ENCODE measurements at regions not wholly inside any gene's neighbourhood (a gene's known extent, or its start where the extent isn't known, plus 50 kb on each side); places are given as distances from the start of the nearest gene placed in this dataset.

DNA sequence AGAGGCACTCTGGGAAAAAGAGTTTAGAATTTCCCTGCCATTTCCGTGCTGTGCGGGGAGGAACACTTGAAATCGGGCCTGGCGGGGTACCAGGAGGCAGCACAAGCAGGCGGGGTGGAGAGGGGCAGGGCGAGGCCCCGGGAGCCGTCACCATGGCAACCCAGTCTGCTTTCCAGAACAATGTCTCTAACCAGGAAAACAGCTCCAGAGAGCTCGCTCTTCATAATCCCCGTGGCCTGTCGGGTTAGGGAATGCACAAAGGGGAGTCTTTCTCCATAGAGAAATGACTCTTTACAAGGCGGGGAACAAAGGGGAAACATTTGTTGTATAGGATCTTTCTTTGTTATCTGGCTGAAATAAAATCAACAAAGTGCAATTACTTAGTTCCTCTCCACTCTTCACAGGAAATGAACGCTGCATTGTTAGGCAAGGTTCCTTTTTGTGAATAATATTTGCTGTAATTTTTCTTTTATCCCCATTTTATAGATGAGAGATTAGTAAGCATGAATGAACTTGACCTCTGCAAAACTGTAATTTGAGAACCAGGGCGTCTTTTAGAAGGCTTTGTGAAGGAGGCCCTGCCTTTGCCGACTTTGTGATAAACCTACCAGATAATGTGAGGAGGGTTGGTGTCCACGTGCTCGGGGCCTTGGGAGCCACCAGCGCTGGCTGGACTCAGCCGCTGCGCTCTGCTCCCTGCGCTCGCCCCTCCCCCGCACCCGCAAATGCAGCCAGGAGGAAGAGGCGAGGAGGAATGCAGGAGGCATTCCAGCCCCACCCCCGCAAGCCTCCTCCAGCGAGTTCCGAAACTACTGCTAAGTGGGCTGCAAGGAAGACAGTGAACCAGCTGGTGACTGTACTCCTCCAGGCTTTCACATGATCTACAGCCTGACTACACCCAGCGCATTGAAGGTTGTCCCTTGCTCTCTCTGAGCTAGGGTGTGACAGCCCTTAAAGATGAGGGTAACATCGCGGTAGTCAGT is 105.2 kb upstream of the ATF7IP start:
- Histone ChIP-seq H4K5ac (ENCODE audit: insufficient read length, low read depth, low read length) (peak overlapping the region; percentile 72), H3K56ac (ENCODE audit: insufficient read length, low read depth, low read length) (no peak overlapping the region), H3K27ac (ENCODE audit: insufficient read length, low read depth, low read length) (peak overlapping the region; percentile 74), H3K18ac (ENCODE audit: insufficient read length, low read depth, low read length) (peak overlapping the region; percentile 95), H3K27me3 (ENCODE audit: insufficient read depth, low read length) (no peaks in the 10 kb centered on the region), H3K23ac (ENCODE audit: insufficient read length, low read depth, low read length) (no peak overlapping the region), H3K14ac (ENCODE audit: insufficient read depth, low read length) (peak overlapping the region; percentile 87; the same call in 1 of the 2 replicates), H2BK5ac (ENCODE audit: insufficient read length, low read length) (peak overlapping the region; percentile 10), H3K9ac (ENCODE audit: extremely low read depth, insufficient read length, low read length) (peak overlapping the region; percentile 57), H3T11ph (ENCODE audit: low read length) (peak overlapping the region; percentile 91), H4K91ac (ENCODE audit: insufficient read length, low read depth, low read length) (peak overlapping the region; percentile 0), H2AK5ac (ENCODE audit: insufficient read length, low read length) (peak overlapping the region; percentile 14), H2AFZ (ENCODE audit: low read length) (no peak overlapping the region), H3K23me2 (ENCODE audit: insufficient read length, low read depth, low read length, poor library complexity, severe bottlenecking) (no peaks in the 10 kb centered on the region), H3K79me1 (ENCODE audit: insufficient read depth, low read depth, low read length, poor library complexity, severe bottlenecking) (no peaks in the 10 kb centered on the region), H3K4ac (ENCODE audit: low read depth, low read length) (peak overlapping the region; percentile 52; the same call in 1 of the 2 replicates), H4K20me1 (ENCODE audit: control insufficient read depth, insufficient read depth, insufficient read length) (no peaks in the 10 kb centered on the region), H2BK120ac (ENCODE audit: low read depth, low read length, poor library complexity, severe bottlenecking) (peak overlapping the region; percentile 94), H3K9me3 (ENCODE audit: control insufficient read depth, low read depth, low read length) (peaks cover 7% of the 10 kb centered on the region), H3K79me2 (ENCODE audit: insufficient read depth, low read length) (no peaks in the 10 kb centered on the region), H2BK15ac (ENCODE audit: low read depth, low read length) (no peak overlapping the region), H2BK12ac (ENCODE audit: insufficient read length, low read depth, low read length) (no peak overlapping the region), H3K4me2 (ENCODE audit: insufficient read depth, insufficient read length, low read length) (peak overlapping the region; percentile 15), H2BK20ac (ENCODE audit: low read depth, low read length, poor library complexity, severe bottlenecking) (no peak overlapping the region), H3K4me1 (ENCODE audit: insufficient read depth, low read length) (peaks cover 19% of the 10 kb centered on the region), H4K8ac (replicated peaks; ENCODE audit: insufficient read length, low read depth, low read length) (no peak overlapping the region)
- no CpG with 5 or more reads among the region's 31 CpGs for WGBS (ENCODE audit: extremely low coverage, insufficient read length, low lambda C conversion rate)
- peaks cover 28 to 40% of the 10 kb centered on the region in 2 experiments for H3K9me3 Mint-ChIP-seq
- H3K4me3 Mint-ChIP-seq = peak overlapping the region; percentile 42 to 63
- H3K36me3 Mint-ChIP-seq (ENCODE audit: insufficient read depth in 1 of 3, low read depth in 3 of 3) = peaks cover 16 to 34% (median 19%) of the 10 kb centered on the region in 3 experiments
- H3K4me1 Mint-ChIP-seq = peaks cover 62 to 66% of the 10 kb centered on the region in 2 experiments
- DNase-seq = peak; percentile 99
- H3K27ac Mint-ChIP-seq = peak overlapping the region; percentile 99 to 100 (median 100)
- no peaks in the 10 kb centered on the region for H3K27me3 Mint-ChIP-seq (ENCODE audit: low read depth)
- TF ChIP-seq CTCF (conservative IDR thresholded peaks at IDR 0.05) = no peak
